Suprapubic skin (tissue), 3 donors: ENCODE measurements at regions not wholly inside any gene's neighbourhood (a gene's known extent, or its start where the extent isn't known, plus 50 kb on each side); places are given as distances from the start of the nearest gene placed in this dataset.

Experiments
- POLR2A ChIP-seq, 2 donors: fragments of 450-650 bp; IDR thresholded peaks; one replicate each; pipeline ENCODE4 v1.6.1; 2017; ENCODE audit warnings: antibody characterized with exemption in 2 of 2, mild to moderate bottlenecking in 2 of 2, moderate library complexity in 2 of 2
- TF ChIP-seq, protein P1 (sequence below), 2 donors: fragments of 200-600 bp in 1 of 2; fragments of 450-650 bp in 1 of 2; sonication (generic) in 1 of 2; IDR thresholded peaks; one replicate each; pipeline ENCODE4 v1.5.1; 2016 to 2019; ENCODE audit warnings: antibody characterized with exemption in 2 of 2, mild to moderate bottlenecking in 1 of 2, moderate library complexity in 1 of 2

GRCh38 chr14:71331403-71331802 lies 424.1 kb downstream of the PCNX1 start:
- TF ChIP-seq, protein P1, sequence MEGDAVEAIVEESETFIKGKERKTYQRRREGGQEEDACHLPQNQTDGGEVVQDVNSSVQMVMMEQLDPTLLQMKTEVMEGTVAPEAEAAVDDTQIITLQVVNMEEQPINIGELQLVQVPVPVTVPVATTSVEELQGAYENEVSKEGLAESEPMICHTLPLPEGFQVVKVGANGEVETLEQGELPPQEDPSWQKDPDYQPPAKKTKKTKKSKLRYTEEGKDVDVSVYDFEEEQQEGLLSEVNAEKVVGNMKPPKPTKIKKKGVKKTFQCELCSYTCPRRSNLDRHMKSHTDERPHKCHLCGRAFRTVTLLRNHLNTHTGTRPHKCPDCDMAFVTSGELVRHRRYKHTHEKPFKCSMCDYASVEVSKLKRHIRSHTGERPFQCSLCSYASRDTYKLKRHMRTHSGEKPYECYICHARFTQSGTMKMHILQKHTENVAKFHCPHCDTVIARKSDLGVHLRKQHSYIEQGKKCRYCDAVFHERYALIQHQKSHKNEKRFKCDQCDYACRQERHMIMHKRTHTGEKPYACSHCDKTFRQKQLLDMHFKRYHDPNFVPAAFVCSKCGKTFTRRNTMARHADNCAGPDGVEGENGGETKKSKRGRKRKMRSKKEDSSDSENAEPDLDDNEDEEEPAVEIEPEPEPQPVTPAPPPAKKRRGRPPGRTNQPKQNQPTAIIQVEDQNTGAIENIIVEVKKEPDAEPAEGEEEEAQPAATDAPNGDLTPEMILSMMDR (IDR thresholded peaks at IDR 0.05), result no peak
- no peak for TF ChIP-seq POLR2A (IDR thresholded peaks at IDR 0.05)
